ENCODE measurements at regions not wholly inside any gene's neighbourhood (a gene's known extent, or its start where the extent isn't known, plus 50 kb on each side); places are given as distances from the start of the nearest gene placed in this dataset.

- Histone ChIP-seq H3K9ac (ENCODE audit: low read length) (no peak overlapping the region), H3K4me3 (replicated peaks in 1 of 2; ENCODE audit: low read depth in 1 of 2, low read length in 2 of 2) (no peak overlapping the region), H3K4me2 (ENCODE audit: low read length) (no peak overlapping the region), H3K4me1 (ENCODE audit: control insufficient read depth in 1 of 2, insufficient read depth in 2 of 2, low read length in 2 of 2) (no peaks in the 10 kb centered on the region), H3K9me2 (ENCODE audit: insufficient read depth) (no peaks in the 10 kb centered on the region; the same call in 1 of the 2 replicates), H3K27ac (ENCODE audit: low read depth, low read length) (no peak overlapping the region), H3K36me3 (ENCODE audit: control insufficient read depth in 1 of 2, insufficient read depth in 2 of 2, low read length in 2 of 2) (no peaks in the 10 kb centered on the region), H3K27me3 (ENCODE audit: insufficient read depth, low read length) (no peaks in the 10 kb centered on the region), H3K9me3 (ENCODE audit: control insufficient read depth in 1 of 2, insufficient read depth in 1 of 2, low read depth in 1 of 2, low read length in 2 of 2) (no peaks in the 10 kb centered on the region; a peak in 1 of 4 replicates), H4K20me1 (ENCODE audit: insufficient read depth) (no peaks in the 10 kb centered on the region), H3K79me2 (ENCODE audit: insufficient read depth, low read length) (no peaks in the 10 kb centered on the region), H2AFZ (ENCODE audit: low read depth, low read length, poor library complexity, severe bottlenecking) (no peak overlapping the region)
- ATAC-seq (no peak), DNase-seq (ENCODE audit: low read depth, low spot score) (no peak)
- intact Hi-C loops (cut with micrococcal nuclease): no loop called here
- no TSS peak for BruUV-seq (replicated peaks)
- RAD21 ChIA-PET (ENCODE audit: low non-redundant PET in 1 of 2, low total read pairs in 2 of 2, uncharacterized antibody in 2 of 2, unreplicated experiment in 2 of 2): no interaction called here
- CTCF ChIA-PET: no interaction called here
- TF ChIP-seq JUND (IDR thresholded peaks at IDR 0.05) (no peak), POLR2AphosphoS5 (IDR thresholded peaks at IDR 0.05; ENCODE audit: low read depth, low read length) (no peak), FOSL1 (IDR thresholded peaks at IDR 0.05; ENCODE audit: low read depth) (no peak), POLR2A (IDR thresholded peaks at IDR 0.05; ENCODE audit: borderline replicate concordance, extremely low read depth, insufficient read depth, insufficient read length) (no peak), SRF (IDR thresholded peaks at IDR 0.05; ENCODE audit: low read depth) (no peak), ZFX (IDR thresholded peaks at IDR 0.05) (no peak), CEBPB (IDR thresholded peaks at IDR 0.05; ENCODE audit: low read depth) (no peak)
- POLR2A ChIA-PET: no interaction called here
Measured at GRCh38 chr6:169313347-169314010, 59.8 kb upstream of the THBS2 start.

- no peak for ATAC-seq
- CTCF ChIA-PET: no interaction called here
- RAD21 ChIA-PET (ENCODE audit: low non-redundant PET in 1 of 2, low total read pairs in 2 of 2, uncharacterized antibody in 2 of 2, unreplicated experiment in 2 of 2): no interaction called here
- no peaks in the 10 kb centered on the region for H3K27me3 ChIP-seq (ENCODE audit: insufficient read depth, low read length)
- POLR2A ChIA-PET: no interaction called here
- H2AFZ ChIP-seq (ENCODE audit: low read depth, low read length, poor library complexity, severe bottlenecking): no peak overlapping the region
- DNase-seq (ENCODE audit: low read depth, low spot score): no peak
- H3K4me2 ChIP-seq (ENCODE audit: low read length): no peak overlapping the region
- H3K79me2 ChIP-seq (ENCODE audit: insufficient read depth, low read length): no peaks in the 10 kb centered on the region
- H3K9me3 ChIP-seq (ENCODE audit: control insufficient read depth in 1 of 2, insufficient read depth in 1 of 2, low read depth in 1 of 2, low read length in 2 of 2): no peaks in the 10 kb centered on the region; a peak in 1 of 4 replicates
- H4K20me1 ChIP-seq (ENCODE audit: insufficient read depth): no peaks in the 10 kb centered on the region
- intact Hi-C loops (cut with micrococcal nuclease): no loop called here
- H3K4me3 ChIP-seq (replicated peaks in 1 of 2; ENCODE audit: low read depth in 1 of 2, low read length in 2 of 2): no peak overlapping the region
- H3K4me1 ChIP-seq (ENCODE audit: control insufficient read depth in 1 of 2, insufficient read depth in 2 of 2, low read length in 2 of 2): no peaks in the 10 kb centered on the region
- no TSS peak for BruUV-seq (replicated peaks)
- H3K9me2 ChIP-seq (ENCODE audit: insufficient read depth): no peaks in the 10 kb centered on the region; the same call in 1 of the 2 replicates
- H3K9ac ChIP-seq (ENCODE audit: low read length): no peak overlapping the region
- no peak overlapping the region for H3K27ac ChIP-seq (ENCODE audit: low read depth, low read length)
- TF ChIP-seq FOSL1 (IDR thresholded peaks at IDR 0.05; ENCODE audit: low read depth) (no peak), ZBTB33 (IDR thresholded peaks at IDR 0.05; ENCODE audit: extremely low read depth, insufficient replicate concordance, low read length) (no peak), EZH2phosphoT487 (IDR thresholded peaks at IDR 0.05; ENCODE audit: borderline replicate concordance) (no peak)
- H3K36me3 ChIP-seq (ENCODE audit: control insufficient read depth in 1 of 2, insufficient read depth in 2 of 2, low read length in 2 of 2): no peaks in the 10 kb centered on the region
Measured at GRCh38 chr6:169312658-169313346, 59.2 kb upstream of the THBS2 start.
